ENCODE measurements at regions not wholly inside any gene's neighbourhood (a gene's known extent, or its start where the extent isn't known, plus 50 kb on each side); places are given as distances from the start of the nearest gene placed in this dataset.
"Not testable (repeated sequence)": the region's sequence is repeated elsewhere in the genome, so short reads cannot be mapped to it uniquely, and the experiment has no call there.

DNA sequence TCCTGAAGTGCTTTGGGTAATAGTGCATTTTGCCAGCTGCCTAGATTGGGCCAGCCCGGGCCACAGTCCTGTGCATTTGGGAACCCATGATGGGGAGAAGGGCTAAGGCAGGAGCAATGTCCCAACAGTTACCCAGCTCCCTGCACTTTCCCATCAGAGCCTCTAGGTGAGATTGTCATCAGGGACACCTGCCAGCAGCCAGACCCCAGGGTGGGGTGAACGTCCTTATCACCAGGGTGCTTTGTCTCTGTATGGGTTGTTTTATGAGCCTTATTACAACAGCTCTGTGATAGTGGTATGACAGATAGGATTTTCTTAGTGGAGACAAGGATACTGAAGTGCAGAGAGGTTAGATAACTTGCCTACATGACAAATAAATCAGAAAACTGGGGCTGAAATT, 365.7 kb downstream of the OSTF1 start:
- no peak overlapping the region for H3K4ac ChIP-seq (ENCODE audit: low read depth, low read length)
- no peak overlapping the region for H2BK5ac ChIP-seq (ENCODE audit: low read length)
- H3K9ac ChIP-seq (ENCODE audit: low read length): no peak overlapping the region
- H3K27ac ChIP-seq (ENCODE audit: low read depth, low read length): no peak overlapping the region
- no peaks in the 10 kb centered on the region for H3K79me2 ChIP-seq (ENCODE audit: control insufficient read depth, insufficient read depth, low read length)
- WGBS (ENCODE audit: extremely low coverage, insufficient coverage, low lambda C conversion rate): no CpG with 5 or more reads among the region's 2 CpGs
- no peaks in the 10 kb centered on the region for H3K27me3 ChIP-seq (ENCODE audit: insufficient read depth, low read length, poor library complexity)
- no peak overlapping the region for H3K4me3 ChIP-seq (ENCODE audit: low read length)
- H2AK5ac ChIP-seq (ENCODE audit: low read length): no peak overlapping the region
- DNase-seq: no peak
- no peaks in the 10 kb centered on the region for H3K4me1 ChIP-seq (ENCODE audit: control insufficient read depth, low read depth, low read length)
- no peak overlapping the region for H3K4me2 ChIP-seq (ENCODE audit: low read length)
- no peaks in the 10 kb centered on the region for H3K36me3 ChIP-seq (ENCODE audit: control insufficient read depth, insufficient read depth, low read length)
- no peak overlapping the region for H4K8ac ChIP-seq (ENCODE audit: low read depth, low read length)
- no peak overlapping the region for H3K23ac ChIP-seq (ENCODE audit: low read length)
- H3K56ac ChIP-seq (ENCODE audit: low read length): no peak overlapping the region
- no peak overlapping the region for H2BK15ac ChIP-seq (replicated peaks; ENCODE audit: low read depth)
- no peak overlapping the region for H4K5ac ChIP-seq (ENCODE audit: low read length)
- no peaks in the 10 kb centered on the region for H3K79me1 ChIP-seq (ENCODE audit: low read length)
- no peak overlapping the region for H2BK120ac ChIP-seq (ENCODE audit: low read depth, low read length)
- no peak overlapping the region for H3K18ac ChIP-seq (ENCODE audit: low read length)

DNA sequence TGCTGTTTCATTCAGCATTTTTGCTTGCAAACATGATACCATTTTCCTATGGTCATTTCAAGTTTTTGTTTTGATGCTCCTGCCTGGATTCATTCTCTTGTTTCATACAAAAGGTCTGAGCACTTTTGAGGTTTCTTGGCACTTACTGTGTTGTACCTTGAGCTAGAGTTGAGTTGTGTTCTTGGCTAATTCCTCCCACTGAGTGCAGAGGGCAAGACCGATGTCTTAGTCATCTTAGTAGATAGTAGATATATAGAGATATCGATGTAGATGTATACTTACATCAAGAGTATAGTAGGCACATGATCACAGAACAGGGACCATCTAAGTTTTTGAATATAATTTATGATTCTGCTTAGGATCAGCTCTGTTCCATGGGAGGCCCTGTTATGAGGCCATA, 366.6 kb downstream of the OSTF1 start:
- Histone ChIP-seq H3K4me1 (ENCODE audit: control insufficient read depth, low read depth, low read length) (no peaks in the 10 kb centered on the region), H4K8ac (ENCODE audit: low read depth, low read length) (no peak overlapping the region), H3K9ac (ENCODE audit: low read length) (no peak overlapping the region), H2AK5ac (ENCODE audit: low read length) (no peak overlapping the region), H3K27ac (ENCODE audit: low read depth, low read length) (no peak overlapping the region), H3K27me3 (ENCODE audit: insufficient read depth, low read length, poor library complexity) (no peaks in the 10 kb centered on the region), H3K4ac (ENCODE audit: low read depth, low read length) (no peak overlapping the region), H3K23ac (ENCODE audit: low read length) (no peak overlapping the region), H4K5ac (ENCODE audit: low read length) (no peak overlapping the region), H3K4me3 (ENCODE audit: low read length) (no peak overlapping the region), H3K56ac (ENCODE audit: low read length) (no peak overlapping the region), H2BK120ac (ENCODE audit: low read depth, low read length) (no peak overlapping the region), H3K79me2 (ENCODE audit: control insufficient read depth, insufficient read depth, low read length) (no peaks in the 10 kb centered on the region), H3K18ac (ENCODE audit: low read length) (no peak overlapping the region), H3K79me1 (ENCODE audit: low read length) (no peaks in the 10 kb centered on the region), H3K4me2 (ENCODE audit: low read length) (no peak overlapping the region), H2BK15ac (replicated peaks; ENCODE audit: low read depth) (no peak overlapping the region), H3K36me3 (ENCODE audit: control insufficient read depth, insufficient read depth, low read length) (no peaks in the 10 kb centered on the region), H2BK5ac (ENCODE audit: low read length) (no peak overlapping the region)
- no peak for DNase-seq
- WGBS (ENCODE audit: extremely low coverage, insufficient coverage, low lambda C conversion rate): no CpG with 5 or more reads among the region's 2 CpGs

DNA sequence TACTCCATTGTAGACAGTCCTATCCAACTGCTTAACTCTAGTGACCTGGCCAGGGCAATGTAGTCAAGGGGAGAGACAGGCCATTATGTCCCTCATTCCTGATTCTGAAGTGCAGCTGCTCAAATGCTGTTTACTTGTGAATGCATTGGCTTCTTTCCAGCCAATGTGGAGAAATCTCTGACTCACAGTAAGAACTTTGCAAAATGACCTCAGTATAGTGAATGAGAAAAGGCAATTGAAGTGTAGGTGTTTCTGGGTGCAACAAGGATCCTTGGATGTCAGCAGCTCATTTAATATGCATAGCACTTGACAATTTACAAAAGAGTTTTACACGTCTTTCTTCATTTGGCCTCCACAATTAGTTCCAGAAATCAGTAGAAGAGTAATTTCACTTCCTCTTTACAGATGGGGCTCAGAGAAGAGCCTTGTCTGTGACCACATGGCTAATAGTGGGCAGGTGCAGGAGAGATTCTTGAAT, 367.2 kb downstream of the OSTF1 start:
- H3K4me1 ChIP-seq (ENCODE audit: control insufficient read depth, low read depth, low read length): no peaks in the 10 kb centered on the region
- no peak for DNase-seq
- no peak overlapping the region for H3K4ac ChIP-seq (ENCODE audit: low read depth, low read length)
- H3K79me1 ChIP-seq (ENCODE audit: low read length): no peaks in the 10 kb centered on the region
- H3K4me2 ChIP-seq (ENCODE audit: low read length): no peak overlapping the region
- H3K27me3 ChIP-seq (ENCODE audit: insufficient read depth, low read length, poor library complexity): no peaks in the 10 kb centered on the region
- H2AK5ac ChIP-seq (ENCODE audit: low read length): no peak overlapping the region
- no peak overlapping the region for H3K56ac ChIP-seq (ENCODE audit: low read length)
- no peak overlapping the region for H4K8ac ChIP-seq (ENCODE audit: low read depth, low read length)
- H2BK120ac ChIP-seq (ENCODE audit: low read depth, low read length): no peak overlapping the region
- H4K5ac ChIP-seq (ENCODE audit: low read length): no peak overlapping the region
- H3K9ac ChIP-seq (ENCODE audit: low read length): no peak overlapping the region
- H3K27ac ChIP-seq (ENCODE audit: low read depth, low read length): no peak overlapping the region
- no peak overlapping the region for H2BK15ac ChIP-seq (replicated peaks; ENCODE audit: low read depth)
- no peak overlapping the region for H3K23ac ChIP-seq (ENCODE audit: low read length)
- no CpG with 5 or more reads among the region's 1 CpG for WGBS (ENCODE audit: extremely low coverage, insufficient coverage, low lambda C conversion rate)
- H3K18ac ChIP-seq (ENCODE audit: low read length): no peak overlapping the region
- no peak overlapping the region for H2BK5ac ChIP-seq (ENCODE audit: low read length)
- no peaks in the 10 kb centered on the region for H3K36me3 ChIP-seq (ENCODE audit: control insufficient read depth, insufficient read depth, low read length)
- H3K79me2 ChIP-seq (ENCODE audit: control insufficient read depth, insufficient read depth, low read length): no peaks in the 10 kb centered on the region
- H3K4me3 ChIP-seq (ENCODE audit: low read length): no peak overlapping the region

DNA sequence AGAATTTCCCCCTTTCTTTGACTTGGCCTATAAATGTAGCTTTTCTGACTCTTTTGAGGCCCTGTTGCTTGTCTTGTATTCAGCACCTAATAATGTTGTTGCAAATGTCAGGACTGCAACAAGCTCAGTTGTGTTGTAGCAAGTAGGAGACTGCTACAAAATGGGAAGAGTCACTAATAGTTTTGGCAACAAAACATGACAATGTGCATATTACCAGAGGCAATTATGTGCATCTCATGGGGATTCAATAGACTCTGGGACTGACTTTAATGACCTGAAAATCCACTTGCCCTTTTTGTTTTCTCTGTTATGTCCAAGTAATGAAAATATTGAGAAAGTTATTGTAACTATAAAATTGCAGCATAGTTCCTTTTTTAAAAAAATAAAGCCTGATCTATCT, 368.4 kb downstream of the OSTF1 start:
- Histone ChIP-seq H2AK5ac (ENCODE audit: low read length) (no peak overlapping the region), H4K8ac (ENCODE audit: low read depth, low read length) (no peak overlapping the region), H2BK5ac (ENCODE audit: low read length) (no peak overlapping the region), H3K4me1 (ENCODE audit: control insufficient read depth, low read depth, low read length) (no peaks in the 10 kb centered on the region), H4K5ac (ENCODE audit: low read length) (no peak overlapping the region), H3K4me2 (ENCODE audit: low read length) (no peak overlapping the region), H3K18ac (ENCODE audit: low read length) (no peak overlapping the region), H3K79me2 (ENCODE audit: control insufficient read depth, insufficient read depth, low read length) (no peaks in the 10 kb centered on the region), H2BK15ac (replicated peaks; ENCODE audit: low read depth) (no peak overlapping the region), H3K4me3 (ENCODE audit: low read length) (no peak overlapping the region), H3K79me1 (ENCODE audit: low read length) (no peaks in the 10 kb centered on the region), H3K4ac (ENCODE audit: low read depth, low read length) (no peak overlapping the region), H3K27me3 (ENCODE audit: insufficient read depth, low read length, poor library complexity) (no peaks in the 10 kb centered on the region), H3K36me3 (ENCODE audit: control insufficient read depth, insufficient read depth, low read length) (no peaks in the 10 kb centered on the region), H3K56ac (ENCODE audit: low read length) (no peak overlapping the region), H3K9ac (ENCODE audit: low read length) (no peak overlapping the region), H2BK120ac (ENCODE audit: low read depth, low read length) (no peak overlapping the region), H3K27ac (ENCODE audit: low read depth, low read length) (no peak overlapping the region), H3K23ac (ENCODE audit: low read length) (no peak overlapping the region)
- DNase-seq: no peak

DNA sequence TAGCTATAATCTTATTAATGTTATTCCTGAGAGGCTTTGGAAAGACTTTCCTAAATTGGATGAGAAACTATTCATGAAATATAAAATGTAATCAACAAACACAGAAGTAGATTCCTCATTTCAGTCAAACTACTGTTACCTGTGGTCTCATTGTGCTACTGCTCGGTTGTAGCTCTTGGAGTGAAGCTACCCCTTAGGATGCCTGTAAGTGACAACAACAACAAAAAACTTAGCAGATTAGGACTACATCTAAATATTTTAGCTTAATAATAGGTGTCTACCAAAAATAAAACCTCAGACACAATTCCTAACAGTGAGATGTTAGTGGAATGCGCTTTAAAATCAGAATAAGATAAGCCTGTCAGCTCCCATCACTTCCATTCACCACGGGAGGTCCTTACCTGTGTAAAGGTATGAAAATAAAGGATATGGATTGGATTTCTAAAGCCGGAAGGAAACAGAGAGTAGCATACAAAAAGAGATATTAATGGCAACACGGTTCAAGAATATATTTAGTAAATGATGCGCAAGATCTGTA, 369.2 kb downstream of the OSTF1 start:
- Histone ChIP-seq H2BK120ac (ENCODE audit: low read depth, low read length) (no peak overlapping the region), H3K4me3 (ENCODE audit: low read length) (no peak overlapping the region), H3K79me1 (ENCODE audit: low read length) (no peaks in the 10 kb centered on the region), H2BK15ac (replicated peaks; ENCODE audit: low read depth) (no peak overlapping the region), H4K5ac (ENCODE audit: low read length) (no peak overlapping the region), H3K4me1 (ENCODE audit: control insufficient read depth, low read depth, low read length) (no peaks in the 10 kb centered on the region), H4K8ac (ENCODE audit: low read depth, low read length) (no peak overlapping the region), H3K79me2 (ENCODE audit: control insufficient read depth, insufficient read depth, low read length) (no peaks in the 10 kb centered on the region), H3K4me2 (ENCODE audit: low read length) (no peak overlapping the region), H3K23ac (ENCODE audit: low read length) (no peak overlapping the region), H2AK5ac (ENCODE audit: low read length) (no peak overlapping the region), H3K27me3 (ENCODE audit: insufficient read depth, low read length, poor library complexity) (no peaks in the 10 kb centered on the region), H3K27ac (ENCODE audit: low read depth, low read length) (no peak overlapping the region), H3K9ac (ENCODE audit: low read length) (no peak overlapping the region), H3K56ac (ENCODE audit: low read length) (no peak overlapping the region), H3K4ac (ENCODE audit: low read depth, low read length) (no peak overlapping the region), H2BK5ac (ENCODE audit: low read length) (no peak overlapping the region), H3K36me3 (ENCODE audit: control insufficient read depth, insufficient read depth, low read length) (no peaks in the 10 kb centered on the region), H3K18ac (ENCODE audit: low read length) (no peak overlapping the region)
- DNase-seq: peak; percentile 14
- no CpG with 5 or more reads among the region's 6 CpGs for WGBS (ENCODE audit: extremely low coverage, insufficient coverage, low lambda C conversion rate)

DNA sequence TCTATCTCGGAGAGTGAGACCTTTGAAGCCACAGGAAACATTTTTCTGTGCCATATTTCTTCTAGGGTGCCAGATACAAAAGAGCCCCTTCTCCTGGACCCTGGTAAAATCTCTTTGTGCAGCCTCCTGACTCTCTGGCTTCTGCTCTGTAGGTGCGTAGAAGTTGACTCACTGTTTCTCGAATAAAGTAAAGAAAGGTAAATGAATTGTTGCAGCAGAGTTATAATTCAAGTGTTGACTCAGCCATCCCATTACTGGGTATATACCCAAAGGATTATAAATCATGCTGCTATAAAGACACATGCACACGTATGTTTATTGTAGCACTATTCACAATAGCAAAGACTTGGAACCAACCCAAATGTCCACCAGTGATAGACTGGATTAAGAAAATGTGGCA, 371.0 kb downstream of the OSTF1 start:
- H3K56ac ChIP-seq (ENCODE audit: low read length); H3K9ac ChIP-seq (ENCODE audit: low read length); H3K79me1 ChIP-seq (ENCODE audit: low read length); H2BK5ac ChIP-seq (ENCODE audit: low read length); H3K27ac ChIP-seq (ENCODE audit: low read depth, low read length); H3K18ac ChIP-seq (ENCODE audit: low read length); H3K23ac ChIP-seq (ENCODE audit: low read length); H4K5ac ChIP-seq (ENCODE audit: low read length); H3K36me3 ChIP-seq (ENCODE audit: control insufficient read depth, insufficient read depth, low read length); DNase-seq; H3K27me3 ChIP-seq (ENCODE audit: insufficient read depth, low read length, poor library complexity); H2AK5ac ChIP-seq (ENCODE audit: low read length); H2BK120ac ChIP-seq (ENCODE audit: low read depth, low read length); H3K4me3 ChIP-seq (ENCODE audit: low read length); H4K8ac ChIP-seq (ENCODE audit: low read depth, low read length); H2BK15ac ChIP-seq (replicated peaks; ENCODE audit: low read depth); H3K4ac ChIP-seq (ENCODE audit: low read depth, low read length); H3K79me2 ChIP-seq (ENCODE audit: control insufficient read depth, insufficient read depth, low read length); H3K4me1 ChIP-seq (ENCODE audit: control insufficient read depth, low read depth, low read length); H3K4me2 ChIP-seq (ENCODE audit: low read length): not testable (repeated sequence)
- no CpG with 5 or more reads among the region's 4 CpGs for WGBS (ENCODE audit: extremely low coverage, insufficient coverage, low lambda C conversion rate)
